T-cell (primary cell): ENCODE measurements at regions not wholly inside any gene's neighbourhood (a gene's known extent, or its start where the extent isn't known, plus 50 kb on each side); places are given as distances from the start of the nearest gene placed in this dataset.
A peak's percentile ranks its signal among the peaks of the same experiment; 100 is the strongest.

Experiments
- ATAC-seq, 4 experiments: fragments of 200-7000 bp in 3 of 4; fragments of 150-1000 bp in 1 of 4; cut with Tn5 transposase; replicated peaks in 1 of 4; 1 replicate in 3 of 4; 2 replicates in 1 of 4; pipeline ENCODE4 v1.10.0; 2021; ENCODE audit warnings: moderate library complexity in 3 of 4, mild to moderate bottlenecking in 2 of 4, moderate number of reproducible peaks in 1 of 4
- CTCF ChIA-PET, 2 donors: fragments of 300-600 bp; sonication (Branson Sonifier 250); formaldehyde crosslinking; loops; one replicate each; lab custom pipeline; 2022; ENCODE audit warnings: antibody characterized with exemption in 2 of 2; lab: Charles Lee
- POLR2A ChIA-PET, 2 donors: fragments of 300-600 bp; sonication (Branson Sonifier 250); formaldehyde crosslinking; loops; one replicate each; lab custom pipeline; 2022; ENCODE audit warnings: antibody characterized with exemption in 2 of 2; lab: Charles Lee
- DNase-seq, 35 experiments: peaks; one replicate each; pipeline versions ENCODE4 v3.0.0 to v3.0.0-alpha.2; 2013 to 2023
- H3K27ac ChIP-seq: one replicate; pipeline ENCODE4 v1.5.1; 2013; ENCODE audit warnings: low read length
- H3K27me3 ChIP-seq, 2 experiments: replicated peaks in 1 of 2; 1 replicate in 1 of 2; 2 replicates in 1 of 2; pipeline versions ENCODE4 v1.6.1 to v1.7.0; 2013; ENCODE audit warnings: low read length in 1 of 2, mixed read lengths in 1 of 2; ENCODE audit not compliant: control insufficient read depth in 2 of 2, insufficient read depth in 2 of 2; ENCODE audit errors: extremely low read depth in 1 of 2
- H3K36me3 ChIP-seq, 2 donors: 1 replicate in 1 of 2; 2 replicates in 1 of 2; pipeline versions ENCODE4 v1.6.1 to v1.7.0; 2013; ENCODE audit warnings: low read length in 1 of 2; ENCODE audit not compliant: control insufficient read depth in 2 of 2, insufficient read depth in 1 of 2; ENCODE audit errors: extremely low read depth in 1 of 2
- H3K4me1 ChIP-seq, 2 experiments: 1 replicate in 1 of 2; 2 replicates in 1 of 2; pipeline versions ENCODE4 v1.6.1 to v1.7.0; 2013; ENCODE audit warnings: low read length in 2 of 2, mixed read lengths in 1 of 2; ENCODE audit not compliant: insufficient read depth in 2 of 2, control insufficient read depth in 1 of 2; ENCODE audit errors: extremely low read depth in 1 of 2
- H3K4me3 ChIP-seq, 2 donors: 1 replicate in 1 of 2; 2 replicates in 1 of 2; pipeline versions ENCODE4 v1.5.1 to v1.7.0; 2013; ENCODE audit warnings: mild to moderate bottlenecking in 2 of 2, low read length in 1 of 2, moderate library complexity in 1 of 2; ENCODE audit not compliant: control insufficient read depth in 1 of 2; ENCODE audit errors: extremely low read depth in 1 of 2
- H3K9me3 ChIP-seq: 2 replicates; pipeline ENCODE4 v1.7.0; 2013
- H3K27ac Mint-ChIP-seq, 2 donors: one replicate each; pipeline ENCODE4 v1.8.0; 2020 to 2021; ENCODE audit warnings: mild to moderate bottlenecking in 2 of 2, mixed read lengths in 2 of 2
- H3K27me3 Mint-ChIP-seq, 2 donors: one replicate each; pipeline ENCODE4 v1.8.0; 2021 to 2022; ENCODE audit warnings: mixed read lengths in 2 of 2
- H3K36me3 Mint-ChIP-seq: one replicate; pipeline ENCODE4 v1.8.0; 2021; ENCODE audit warnings: mixed read lengths
- H3K4me1 Mint-ChIP-seq, 3 donors: one replicate each; pipeline ENCODE4 v1.8.0; 2020 to 2022; ENCODE audit warnings: mixed read lengths in 3 of 3, mild to moderate bottlenecking in 1 of 3
- H3K4me3 Mint-ChIP-seq, 3 donors: one replicate each; pipeline ENCODE4 v1.8.0; 2020 to 2022; ENCODE audit warnings: mild to moderate bottlenecking in 3 of 3, mixed read lengths in 3 of 3, moderate library complexity in 3 of 3
- H3K9me3 Mint-ChIP-seq, 3 donors: one replicate each; pipeline ENCODE4 v1.8.0; 2020 to 2022; ENCODE audit warnings: mixed read lengths in 3 of 3
- WGBS: methylation state at CpG from one replicate; pipeline ENCODE4 v1.1.5; 2013; ENCODE audit warnings: missing lambda C conversion rate; ENCODE audit not compliant: insufficient coverage; 5-methylcytosine and 5-hydroxymethylcytosine counted together

GRCh38 chr10:3485057-3485686 lies 299.8 kb downstream of the KLF6 start:
- H3K27ac ChIP-seq, result peak overlapping the region; percentile 22

GRCh38 chr10:3484306-3485056 lies 300.5 kb downstream of the KLF6 start:
- Histone ChIP-seq H3K36me3 (no peaks in the 10 kb centered on the region), H3K27ac (peak overlapping the region; percentile 22), H3K4me1 (peaks cover 12 to 13% of the 10 kb centered on the region in 2 experiments), H3K9me3 (no peaks in the 10 kb centered on the region), H3K4me3 (peak overlapping the region in 1 of 2 donors; percentile 8), H3K27me3 (peaks cover 0 to 10% of the 10 kb centered on the region in 2 experiments)
- Mint-ChIP-seq H3K36me3 (no peaks in the 10 kb centered on the region), H3K9me3 (peaks cover 2 to 10% (median 3%) of the 10 kb centered on the region in 3 donors), H3K4me1 (peaks cover 11 to 23% (median 14%) of the 10 kb centered on the region in 3 donors), H3K27me3 (peaks cover 0 to 2% of the 10 kb centered on the region in 2 donors), H3K27ac (peak overlapping the region in 1 of 2 donors; percentile 24), H3K4me3 (peak overlapping the region in 2 of 3 donors; percentile 21 to 42)
- ATAC-seq, result peak in 1 of 4 experiments; percentile 35
- no peak for DNase-seq
- WGBS, result 81% methylated on average over 11 of the region's 18 CpGs
- ChIA-PET CTCF (no interaction called here), POLR2A (no interaction called here)

More at GRCh38 chr10:3485057-3485686, 299.8 kb downstream of the KLF6 start:
- peak in 3 of 4 experiments; percentile 44 to 60 (median 55) for ATAC-seq
- peaks cover 0 to 10% of the 10 kb centered on the region in 2 experiments for H3K27me3 ChIP-seq
- peak overlapping the region in 1 of 2 donors; percentile 8 for H3K4me3 ChIP-seq
- H3K36me3 ChIP-seq, result no peaks in the 10 kb centered on the region
- peaks cover 3 to 17% (median 7%) of the 10 kb centered on the region in 3 donors for H3K9me3 Mint-ChIP-seq
- WGBS, result 22% methylated on average over 5 of the region's 15 CpGs
- H3K9me3 ChIP-seq, result no peaks in the 10 kb centered on the region
- H3K27ac Mint-ChIP-seq, result peak overlapping the region in 1 of 2 donors; percentile 24
- peaks cover 0 to 2% of the 10 kb centered on the region in 2 donors for H3K27me3 Mint-ChIP-seq
- peak overlapping the region; percentile 10 to 42 (median 21) for H3K4me3 Mint-ChIP-seq
- CTCF ChIA-PET, result interaction anchor here in 1 of 2 donors (0.5 kb wide), 1 partner anchor 15 kb away, joined by 3 read pairs; no protein-coding TSS in a partner anchor
- peaks cover 10 to 23% (median 11%) of the 10 kb centered on the region in 3 donors for H3K4me1 Mint-ChIP-seq
- no peaks in the 10 kb centered on the region for H3K36me3 Mint-ChIP-seq
- POLR2A ChIA-PET, result no interaction called here
- peaks cover 12 to 13% of the 10 kb centered on the region in 2 experiments for H3K4me1 ChIP-seq
- DNase-seq, result peak in 1 of 35 experiments; percentile 16

GRCh38 chr10:3482200-3482993 lies 302.6 kb downstream of the KLF6 start:
- 65% methylated on average over 16 of the region's 17 CpGs for WGBS
- Mint-ChIP-seq H3K4me1 (peaks cover 15 to 24% (median 15%) of the 10 kb centered on the region in 3 donors), H3K27me3 (peaks cover 0 to 1% of the 10 kb centered on the region in 2 donors), H3K27ac (no peak overlapping the region), H3K4me3 (no peak overlapping the region), H3K9me3 (no peaks in the 10 kb centered on the region), H3K36me3 (no peaks in the 10 kb centered on the region)
- DNase-seq (no peak), ATAC-seq (no peak)
- ChIA-PET CTCF (no interaction called here), POLR2A (no interaction called here)
- no peaks in the 10 kb centered on the region for H3K36me3 ChIP-seq
- peaks cover 0 to 10% of the 10 kb centered on the region in 2 experiments for H3K27me3 ChIP-seq
- H3K4me1 ChIP-seq, result peaks cover 12 to 13% of the 10 kb centered on the region in 2 experiments
- no peak overlapping the region for H3K4me3 ChIP-seq
- no peaks in the 10 kb centered on the region for H3K9me3 ChIP-seq
- H3K27ac ChIP-seq, result no peak overlapping the region

- 92% methylated on average over 5 of the region's 8 CpGs for WGBS
- H3K36me3 Mint-ChIP-seq, result no peaks in the 10 kb centered on the region
- no peak for DNase-seq
- ChIA-PET POLR2A (no interaction called here), CTCF (no interaction called here)
- Histone ChIP-seq H3K4me1 (peaks cover 12 to 13% of the 10 kb centered on the region in 2 experiments), H3K27me3 (peaks cover 0 to 3% of the 10 kb centered on the region in 2 experiments), H3K27ac (no peak overlapping the region), H3K36me3 (no peaks in the 10 kb centered on the region), H3K9me3 (no peaks in the 10 kb centered on the region), H3K4me3 (no peak overlapping the region)
- H3K9me3 Mint-ChIP-seq, result no peaks in the 10 kb centered on the region
- H3K4me3 Mint-ChIP-seq, result no peak overlapping the region
- peaks cover 15 to 23% (median 15%) of the 10 kb centered on the region in 3 donors for H3K4me1 Mint-ChIP-seq
- H3K27me3 Mint-ChIP-seq, result no peaks in the 10 kb centered on the region
- H3K27ac Mint-ChIP-seq, result no peak overlapping the region
- no peak for ATAC-seq
These were observed 303.5 kb downstream of the KLF6 start for GRCh38 chr10:3481496-3481895.

GRCh38 chr10:3480990-3481315 lies 304.1 kb downstream of the KLF6 start:
- Mint-ChIP-seq H3K27me3 (no peaks in the 10 kb centered on the region), H3K4me1 (peaks cover 15 to 23% (median 15%) of the 10 kb centered on the region in 3 donors), H3K27ac (no peak overlapping the region), H3K4me3 (no peak overlapping the region), H3K9me3 (no peaks in the 10 kb centered on the region), H3K36me3 (no peaks in the 10 kb centered on the region)
- H3K27ac ChIP-seq, result no peak overlapping the region
- no peaks in the 10 kb centered on the region for H3K36me3 ChIP-seq
- no peaks in the 10 kb centered on the region for H3K9me3 ChIP-seq
- ChIA-PET CTCF (no interaction called here), POLR2A (no interaction called here)
- H3K4me1 ChIP-seq, result peaks cover 12 to 13% of the 10 kb centered on the region in 2 experiments
- H3K4me3 ChIP-seq, result no peak overlapping the region
- ATAC-seq, result no peak
- no peak for DNase-seq
- H3K27me3 ChIP-seq, result peaks cover 0 to 2% of the 10 kb centered on the region in 2 experiments
